ENCODE measurements at regions not wholly inside any gene's neighbourhood (a gene's known extent, or its start where the extent isn't known, plus 50 kb on each side); places are given as distances from the start of the nearest gene placed in this dataset.

GRCh38 chr14:98573082-98573481 lies 698.9 kb downstream of the BCL11B start:
- ChIA-PET POLR2A (no interaction called here), CTCF (no interaction called here)
- no peak overlapping the region for H3K27ac Mint-ChIP-seq
- H3K4me1 Mint-ChIP-seq, result no peaks in the 10 kb centered on the region
- TF ChIP-seq ELF4 (CRISPR knock-in tag; IDR thresholded peaks at IDR 0.05; ENCODE audit: low read depth), result no peak
- H3K27me3 Mint-ChIP-seq (ENCODE audit: low read depth), result peaks cover 3% of the 10 kb centered on the region
- no peak overlapping the region for H3K4me3 Mint-ChIP-seq
- H3K36me3 Mint-ChIP-seq, result peaks cover 29% of the 10 kb centered on the region
- DNase-seq (ENCODE audit: low spot score) (no peak), ATAC-seq (no peak)
- peaks cover 83% of the 10 kb centered on the region for H3K9me3 Mint-ChIP-seq

GRCh38 chr14:98576463-98576862 lies 695.5 kb downstream of the BCL11B start:
- H3K4me1 Mint-ChIP-seq, result no peaks in the 10 kb centered on the region

GRCh38 chr14:98578204-98578603 lies 693.8 kb downstream of the BCL11B start:
- Mint-ChIP-seq H3K9me3 (peaks cover 38% of the 10 kb centered on the region), H3K4me1 (no peaks in the 10 kb centered on the region), H3K4me3 (no peak overlapping the region), H3K36me3 (no peaks in the 10 kb centered on the region), H3K27ac (no peak overlapping the region), H3K27me3 (ENCODE audit: low read depth) (peaks cover 3% of the 10 kb centered on the region)
- no peak for TF ChIP-seq ZNF425 (CRISPR knock-in tag; conservative IDR thresholded peaks at IDR 0.05)
- POLR2A ChIA-PET, result no interaction called here
- ATAC-seq (no peak), DNase-seq (ENCODE audit: low spot score) (no peak)
- CTCF ChIA-PET, result no interaction called here

More at GRCh38 chr14:98576463-98576862, 695.5 kb downstream of the BCL11B start:
- TF ChIP-seq JAZF1 (CRISPR knock-in tag; IDR thresholded peaks at IDR 0.05), result no peak
- TF ChIP-seq PRRX2 (CRISPR knock-in tag; IDR thresholded peaks at IDR 0.05), result no peak
- TF ChIP-seq TCF7 (CRISPR knock-in tag; IDR thresholded peaks at IDR 0.05; ENCODE audit: low read depth), result no peak
- TF ChIP-seq IRF1 (CRISPR knock-in tag; IDR thresholded peaks at IDR 0.05), result no peak
- TF ChIP-seq PREB (CRISPR knock-in tag; IDR thresholded peaks at IDR 0.05; ENCODE audit: borderline replicate concordance), result no peak
- no peak for TF ChIP-seq ATF3 (CRISPR knock-in tag; conservative IDR thresholded peaks at IDR 0.05)
- no peak for TF ChIP-seq CREB1 (CRISPR knock-in tag; IDR thresholded peaks at IDR 0.05)
- no peak for TF ChIP-seq TEAD1 (CRISPR knock-in tag; IDR thresholded peaks at IDR 0.05)
- no peak for TF ChIP-seq NR2C2 (CRISPR knock-in tag; IDR thresholded peaks at IDR 0.05)
- TF ChIP-seq IRF2 (CRISPR knock-in tag; IDR thresholded peaks at IDR 0.05; ENCODE audit: borderline replicate concordance, low read depth), result no peak
- TF ChIP-seq RELA (CRISPR knock-in tag; IDR thresholded peaks at IDR 0.05; ENCODE audit: borderline replicate concordance), result no peak
- TF ChIP-seq ZNF416 (CRISPR knock-in tag; IDR thresholded peaks at IDR 0.05), result no peak
- no peak for TF ChIP-seq ZNF219 (CRISPR knock-in tag; IDR thresholded peaks at IDR 0.05; ENCODE audit: borderline replicate concordance)
- TF ChIP-seq CREM (CRISPR knock-in tag; IDR thresholded peaks at IDR 0.05), result no peak
- TF ChIP-seq USF2 (CRISPR knock-in tag; IDR thresholded peaks at IDR 0.05), result no peak
- TF ChIP-seq NFYB (CRISPR knock-in tag; conservative IDR thresholded peaks at IDR 0.05; ENCODE audit: low read depth), result no peak
- ChIA-PET CTCF (no interaction called here), POLR2A (no interaction called here)
- no peak for DNase-seq (ENCODE audit: low spot score)
- no peak overlapping the region for H3K27ac Mint-ChIP-seq
- peaks cover 56% of the 10 kb centered on the region for H3K9me3 Mint-ChIP-seq
- peaks cover 15% of the 10 kb centered on the region for H3K36me3 Mint-ChIP-seq
- no peak for ATAC-seq
- no peak overlapping the region for H3K4me3 Mint-ChIP-seq
- peaks cover 3% of the 10 kb centered on the region for H3K27me3 Mint-ChIP-seq (ENCODE audit: low read depth)

Measured in WTC11 (cell line).